HG02798 (cell line): ENCODE measurements at regions not wholly inside any gene's neighbourhood (a gene's known extent, or its start where the extent isn't known, plus 50 kb on each side); places are given as distances from the start of the nearest gene placed in this dataset.

Experiments used
- ATAC-seq: cut with Tn5 transposase; IDR thresholded peaks from one replicate; pipeline ENCODE4 v1.9.1; 2021; ENCODE audit warnings: mild to moderate bottlenecking; ENCODE audit not compliant: unreplicated experiment, poor library complexity

DNA sequence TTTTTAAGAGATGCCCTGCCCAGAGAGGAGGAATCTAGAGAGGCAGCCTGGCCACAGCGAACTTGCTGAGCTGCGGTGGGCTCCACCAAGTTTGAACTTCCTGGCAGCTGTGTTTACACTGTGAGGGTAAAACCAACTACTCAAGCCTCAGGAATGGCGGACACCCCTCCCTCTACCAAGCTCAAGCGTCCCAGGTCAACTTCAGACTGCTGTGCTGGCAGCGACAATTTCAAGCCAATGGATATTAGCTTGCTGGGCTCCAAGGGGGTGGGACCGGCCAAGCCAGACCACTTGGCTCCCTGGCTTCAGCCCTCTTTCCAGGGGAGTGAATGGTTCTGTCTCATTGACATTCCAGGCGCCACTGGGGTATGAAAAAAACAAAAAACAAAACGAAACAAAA, 289.4 kb downstream of the KCNS3 start:
- ATAC-seq = no peak

DNA sequence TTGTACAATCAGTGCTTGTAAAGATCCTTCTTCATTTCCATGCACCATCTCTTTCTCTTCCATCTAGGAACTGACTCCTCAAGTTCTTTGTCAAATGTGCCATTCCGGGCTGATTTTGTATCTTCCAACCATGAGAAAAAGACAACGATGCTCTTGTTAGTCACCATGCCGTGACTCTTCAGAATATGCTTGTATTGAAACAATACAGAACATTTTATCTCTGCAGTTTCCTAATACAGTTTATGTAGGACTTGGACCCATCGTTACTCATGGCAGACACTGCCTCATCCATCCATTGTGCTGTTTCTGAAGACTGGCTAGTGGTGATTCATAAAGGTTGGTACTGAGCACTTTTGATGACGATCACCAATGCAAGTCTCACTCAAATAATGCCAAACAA, 283.2 kb downstream of the KCNS3 start:
- ATAC-seq = no peak

DNA sequence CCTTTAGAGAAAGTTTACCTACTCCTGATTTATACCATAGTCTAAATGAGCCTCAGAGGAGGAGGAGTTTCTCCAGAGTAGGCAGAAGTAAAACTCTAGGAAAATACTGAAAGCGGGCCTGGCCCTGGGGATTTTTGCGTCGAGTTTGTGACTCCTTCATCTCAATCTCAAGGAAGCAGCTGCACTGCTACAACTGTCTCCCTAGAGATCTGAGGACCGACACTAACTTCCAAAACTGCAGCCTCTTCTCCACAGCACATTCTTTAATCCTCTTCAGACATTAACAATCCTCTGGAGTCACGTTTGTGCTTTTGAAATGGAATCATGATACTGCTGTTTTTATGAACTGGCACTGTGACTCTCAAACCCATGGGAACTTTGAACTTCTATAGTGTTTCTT, 281.4 kb downstream of the KCNS3 start:
- no peak for ATAC-seq

DNA sequence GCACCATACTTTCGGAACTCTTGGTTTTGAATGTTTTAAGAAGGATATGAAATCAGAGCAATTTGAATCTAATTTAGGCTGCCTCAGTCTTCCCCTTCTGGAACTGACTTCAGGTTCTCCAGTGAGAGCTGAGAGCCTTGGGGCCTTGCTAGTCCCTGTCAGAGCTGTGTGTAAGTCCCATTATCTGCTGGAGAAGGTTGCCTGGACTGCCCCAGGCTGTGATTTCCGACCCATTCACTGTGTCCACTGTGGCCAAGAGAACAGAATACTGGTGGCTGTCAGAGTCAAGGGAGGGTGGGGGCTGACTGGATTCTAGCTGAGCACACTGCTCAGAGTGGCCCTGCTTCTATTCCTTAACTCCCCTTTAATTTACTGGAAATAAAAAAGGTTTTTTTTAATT, 278.0 kb downstream of the KCNS3 start:
- no peak for ATAC-seq

DNA sequence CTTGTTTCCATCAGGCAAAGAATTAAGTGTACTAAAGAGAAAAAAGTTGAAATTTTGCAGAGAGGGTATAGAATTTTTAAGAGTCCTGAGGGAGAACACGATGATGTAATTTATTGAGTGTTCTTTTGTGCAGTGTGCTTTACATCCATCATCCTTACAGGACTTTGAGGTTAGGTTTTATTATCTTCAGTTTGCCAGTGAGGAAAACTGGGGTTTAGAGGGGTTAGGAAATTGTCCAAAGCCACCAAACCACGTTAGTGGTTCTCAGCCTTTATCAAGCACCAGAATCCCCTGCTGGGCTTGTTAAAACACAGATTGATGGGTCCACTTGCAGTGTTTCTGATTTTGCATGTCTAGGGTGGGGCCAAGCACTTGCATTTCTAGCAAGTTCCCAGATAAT, 277.5 kb downstream of the KCNS3 start:
- ATAC-seq = no peak

DNA sequence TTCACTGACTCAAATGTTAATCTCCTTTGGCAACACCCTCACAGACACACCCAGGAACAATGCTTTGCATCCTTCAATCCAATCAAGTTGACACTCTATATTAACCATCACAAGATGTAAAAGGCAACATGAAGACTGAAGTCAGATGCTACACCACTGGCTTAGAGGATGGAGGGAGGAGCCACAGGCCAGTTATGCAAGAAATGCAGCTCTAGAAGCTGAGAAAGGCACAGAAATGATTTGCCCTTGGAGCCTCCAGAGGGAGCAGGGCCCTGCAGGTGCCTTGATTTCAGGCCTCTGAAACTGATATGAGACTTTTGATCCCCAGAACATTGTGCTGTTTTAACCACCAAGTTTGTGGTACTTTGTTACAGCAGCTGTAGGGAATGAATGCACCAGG, 276.3 kb downstream of the KCNS3 start:
- no peak for ATAC-seq

DNA sequence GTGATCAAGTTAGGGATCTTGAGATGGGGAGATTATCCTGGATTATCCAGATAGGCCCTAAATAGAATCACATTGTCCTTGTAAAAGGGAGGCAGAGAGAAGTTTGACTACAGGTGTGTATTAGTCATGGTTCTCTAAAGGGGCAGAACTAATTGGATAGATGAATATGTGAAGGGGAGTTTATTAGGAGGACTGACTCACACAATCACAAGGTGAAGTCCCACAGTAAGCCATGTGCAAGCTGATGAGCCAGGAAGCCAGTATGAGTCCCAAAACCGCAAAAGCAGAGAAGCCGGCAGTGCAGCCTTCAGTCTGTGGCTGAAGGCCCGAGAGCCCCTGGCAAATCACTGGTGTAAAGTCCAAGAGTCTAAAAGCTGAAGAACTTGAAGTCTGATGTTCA, 275.8 kb downstream of the KCNS3 start:
- ATAC-seq = no peak

DNA sequence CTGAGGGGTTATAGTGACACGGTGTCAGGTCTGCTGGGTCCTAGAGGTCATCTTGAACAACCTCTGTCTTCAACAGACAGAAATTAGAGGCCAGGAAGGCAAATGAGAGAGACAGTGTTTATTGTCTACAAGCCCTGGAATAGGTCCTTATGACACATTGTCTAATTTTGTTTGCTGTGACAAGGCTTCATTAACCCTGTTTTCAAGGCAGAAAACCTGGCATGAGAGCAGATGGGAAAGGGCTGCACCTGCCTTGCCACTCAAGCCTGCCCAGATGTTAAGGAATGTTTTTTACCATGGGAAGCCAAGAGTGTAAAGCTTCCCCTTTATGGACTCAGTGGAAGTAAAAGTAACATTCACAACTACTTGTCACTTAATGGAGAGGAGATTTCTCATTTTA, 275.3 kb downstream of the KCNS3 start:
- no peak for ATAC-seq

DNA sequence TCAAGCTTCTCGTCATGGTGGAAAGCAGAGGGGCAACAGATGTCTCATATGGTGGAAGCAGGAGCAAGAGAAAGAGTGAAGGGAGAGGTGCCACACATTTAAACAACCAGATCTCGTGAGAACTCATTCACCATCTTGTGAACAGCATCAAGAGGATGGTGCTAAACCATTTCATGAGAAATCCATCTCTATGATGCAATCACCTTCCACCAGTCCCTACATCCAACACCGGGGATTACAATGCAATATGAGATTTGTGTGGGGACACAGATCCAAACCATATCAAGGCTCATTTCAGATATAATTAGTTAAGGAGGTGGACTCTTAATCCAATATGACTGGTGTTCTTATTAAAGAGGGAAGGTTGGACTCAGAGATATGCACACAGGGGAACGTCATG, 272.8 kb downstream of the KCNS3 start:
- ATAC-seq = no peak

DNA sequence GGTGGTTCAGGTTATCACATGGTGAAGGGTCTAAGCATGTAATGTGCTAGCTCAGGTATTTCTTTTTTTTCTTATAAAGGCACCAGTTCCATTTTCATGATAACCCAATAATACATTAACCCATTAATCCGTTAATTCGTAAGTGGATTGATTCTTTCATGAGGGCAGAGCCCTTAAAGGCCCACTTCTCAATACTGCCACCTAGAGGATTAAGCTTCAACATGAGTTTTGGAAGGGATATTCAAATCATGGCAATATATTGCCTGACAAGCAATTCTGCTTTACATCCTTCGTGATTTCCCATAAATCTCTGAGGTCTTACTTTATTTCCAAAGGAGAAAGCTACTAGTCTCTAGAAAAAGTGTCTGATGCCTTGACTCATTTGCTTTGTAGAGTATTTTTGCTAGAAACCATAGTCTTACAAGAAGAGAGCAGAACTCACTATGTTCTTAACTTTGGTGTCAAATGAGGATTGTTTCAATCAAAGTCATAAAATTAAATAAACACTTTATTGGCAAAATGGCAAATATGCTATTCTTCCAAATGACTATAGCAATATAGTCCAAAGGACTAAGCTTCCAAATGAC, 271.3 kb downstream of the KCNS3 start:
- peak; percentile 74 for ATAC-seq

DNA sequence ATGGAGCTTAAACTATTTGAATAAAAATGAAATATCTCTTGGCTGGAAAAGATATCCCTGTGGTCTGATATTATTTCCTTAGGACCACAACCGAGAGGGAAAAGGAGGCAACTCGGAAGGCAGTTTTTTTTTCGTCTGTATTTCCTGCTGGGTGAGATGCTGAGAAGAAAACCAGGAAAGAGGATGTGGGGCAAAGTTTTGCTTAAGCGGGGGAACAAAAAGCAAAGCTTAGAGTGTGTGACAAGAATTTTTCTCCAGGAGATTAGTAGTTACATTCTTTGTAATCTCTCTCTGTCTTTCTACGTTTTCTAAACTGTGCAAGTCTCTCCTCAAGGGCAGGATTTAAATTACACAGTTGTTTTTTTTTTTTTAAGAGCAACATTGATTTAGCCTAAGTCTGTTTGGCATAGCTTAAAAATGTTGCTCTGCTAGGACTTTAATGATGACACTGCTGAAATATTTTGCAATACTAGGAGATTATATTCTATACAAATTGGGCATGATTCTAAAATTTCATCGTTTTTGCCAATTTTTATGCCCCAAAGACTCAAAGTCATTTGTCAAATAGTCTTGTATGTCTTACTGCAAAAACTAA, 258.5 kb downstream of the KCNS3 start:
- no peak for ATAC-seq

DNA sequence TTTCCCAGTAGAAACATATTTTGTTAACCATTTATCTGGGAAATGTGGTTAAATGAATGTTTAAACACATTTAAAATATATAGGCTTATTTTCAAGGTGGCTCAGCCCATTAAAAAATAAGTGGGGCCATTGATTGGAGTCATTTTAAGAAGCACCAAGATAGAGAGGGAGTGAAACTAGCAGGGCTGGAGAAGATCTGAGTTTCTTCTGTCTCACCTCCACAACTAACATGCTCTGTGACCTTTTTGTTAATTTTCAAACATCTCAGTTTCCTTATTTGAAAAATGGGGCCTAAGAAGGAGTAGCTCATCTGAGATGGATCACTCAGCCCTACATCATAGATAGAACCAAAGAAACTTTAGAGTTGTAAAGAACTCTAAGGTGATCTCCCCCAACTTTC, 254.8 kb downstream of the KCNS3 start:
- ATAC-seq = no peak

DNA sequence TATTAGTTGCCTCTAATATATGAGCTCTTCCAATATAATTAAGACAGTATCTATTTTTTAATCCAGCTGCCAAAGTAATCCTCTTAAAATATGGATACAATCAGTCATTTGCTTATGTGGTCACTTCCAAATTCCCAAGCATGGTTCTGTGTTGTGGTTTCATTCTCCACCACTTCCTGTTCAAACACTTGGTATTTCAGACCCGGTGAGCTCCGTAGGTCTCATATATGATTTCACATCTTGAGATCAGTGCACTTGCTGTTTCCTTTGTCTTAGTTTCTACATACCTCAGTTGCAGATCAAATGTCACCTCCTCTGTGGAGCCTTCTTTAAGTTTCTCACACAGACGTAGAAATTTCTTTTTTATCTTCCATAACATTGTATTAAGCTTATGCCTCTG, 254.2 kb downstream of the KCNS3 start:
- ATAC-seq = no peak

DNA sequence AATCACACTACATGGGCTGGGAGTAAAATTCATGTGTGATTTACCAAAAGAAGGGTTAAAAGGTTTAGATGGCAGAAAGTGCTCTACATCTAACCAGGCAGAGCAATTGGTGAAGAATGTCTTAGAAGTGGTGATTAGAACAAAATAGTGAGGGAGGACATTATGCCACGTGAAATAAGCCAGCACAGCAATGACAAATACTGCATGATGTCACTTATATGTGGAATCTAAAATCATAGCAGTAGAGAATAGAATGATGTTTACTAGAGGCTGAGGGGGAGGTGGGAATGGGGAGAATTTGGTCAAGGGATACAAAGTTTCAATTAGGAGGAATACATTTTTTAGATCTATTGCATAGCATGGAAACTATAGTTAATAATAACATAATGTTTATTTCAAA, 253.3 kb downstream of the KCNS3 start:
- no peak for ATAC-seq

DNA sequence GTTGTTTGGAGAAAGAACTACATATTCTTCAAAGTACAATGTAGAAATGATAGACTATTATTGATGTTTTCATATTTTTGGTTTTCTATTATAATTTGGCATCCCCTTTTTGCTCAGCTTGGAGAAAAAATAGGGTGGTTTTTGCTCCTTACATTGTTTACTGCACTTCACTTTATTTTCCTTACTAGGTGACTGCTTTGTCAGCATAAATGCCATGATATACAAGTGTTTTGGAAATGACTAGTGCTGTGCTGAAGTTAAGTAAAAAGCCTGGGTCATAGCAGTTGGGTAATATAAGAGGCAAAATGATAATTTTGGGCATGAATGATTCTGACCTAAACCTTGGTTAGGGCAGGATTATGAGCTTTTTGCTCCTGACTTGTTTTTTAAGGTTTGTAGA, 250.9 kb downstream of the KCNS3 start:
- ATAC-seq = no peak

DNA sequence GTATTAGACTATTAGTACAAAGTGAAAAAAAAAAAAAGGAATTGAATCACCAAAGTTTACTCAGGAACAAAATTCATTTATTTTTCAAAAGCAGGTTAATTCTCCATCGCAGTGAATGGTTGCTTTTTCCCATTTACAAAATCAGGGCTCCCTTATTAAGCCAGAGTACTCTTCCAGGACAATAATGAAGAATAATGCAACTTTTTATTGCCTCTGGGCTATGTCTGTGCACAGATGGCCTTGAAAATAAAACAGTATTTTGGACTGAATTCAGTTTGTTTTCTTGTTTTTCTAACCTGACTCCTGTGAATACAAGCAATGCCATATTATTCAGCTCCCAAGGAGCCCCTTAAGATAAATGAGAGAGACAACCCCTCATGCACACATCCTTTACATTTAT, 246.8 kb downstream of the KCNS3 start:
- no peak for ATAC-seq

DNA sequence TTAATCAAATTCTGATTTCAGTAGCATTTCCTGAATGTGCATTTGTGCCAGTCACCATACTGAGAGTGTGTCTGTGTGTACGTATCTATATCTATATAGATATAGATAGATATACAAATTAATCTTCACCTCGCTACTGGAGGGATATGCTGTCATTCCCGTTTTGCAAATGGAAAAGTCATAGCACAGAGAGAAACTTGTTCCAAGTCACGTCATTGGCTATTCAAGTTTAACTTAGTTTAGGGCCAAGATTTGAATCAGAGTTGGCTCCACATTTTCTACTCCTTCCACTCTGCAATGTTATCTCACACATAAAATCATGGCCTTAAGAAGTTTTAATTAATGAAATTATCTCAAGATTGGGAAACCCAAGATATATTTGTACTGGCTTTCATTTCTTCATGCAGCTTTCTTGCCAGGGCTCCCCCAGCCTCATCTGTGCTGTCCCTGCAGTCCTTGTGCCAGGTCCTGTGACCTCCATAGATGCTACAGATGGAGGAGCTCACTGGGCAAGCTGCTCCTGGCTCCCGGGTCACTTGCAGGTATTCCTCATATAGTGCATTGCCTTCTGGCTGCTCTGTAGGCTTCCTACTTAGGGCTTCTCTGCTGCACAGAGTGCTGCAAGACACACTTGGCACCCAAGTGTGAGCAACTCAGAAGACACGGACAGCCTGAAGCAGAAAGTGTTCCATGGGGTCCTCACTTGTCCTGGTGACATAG, 245.8 kb downstream of the KCNS3 start:
- no peak for ATAC-seq

DNA sequence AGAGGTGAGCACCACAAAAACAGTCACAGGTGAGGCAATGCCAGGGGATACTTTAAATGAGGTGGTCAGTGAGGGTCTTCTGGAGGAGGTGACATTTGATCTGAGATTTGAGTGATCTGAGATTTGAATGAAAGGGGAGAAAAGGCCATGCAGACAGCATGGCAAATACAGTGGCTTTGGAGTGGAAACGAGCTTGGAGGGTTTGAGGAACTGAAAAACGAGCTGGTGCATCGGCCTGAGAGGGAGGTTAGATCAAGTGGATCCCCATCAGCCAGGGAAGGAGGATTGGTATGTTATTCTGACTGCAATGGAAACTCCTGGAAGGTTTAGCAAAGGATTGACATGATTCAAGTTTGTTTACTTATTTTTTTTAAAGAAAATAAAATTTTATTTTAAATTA, 245.1 kb downstream of the KCNS3 start:
- no peak for ATAC-seq

DNA sequence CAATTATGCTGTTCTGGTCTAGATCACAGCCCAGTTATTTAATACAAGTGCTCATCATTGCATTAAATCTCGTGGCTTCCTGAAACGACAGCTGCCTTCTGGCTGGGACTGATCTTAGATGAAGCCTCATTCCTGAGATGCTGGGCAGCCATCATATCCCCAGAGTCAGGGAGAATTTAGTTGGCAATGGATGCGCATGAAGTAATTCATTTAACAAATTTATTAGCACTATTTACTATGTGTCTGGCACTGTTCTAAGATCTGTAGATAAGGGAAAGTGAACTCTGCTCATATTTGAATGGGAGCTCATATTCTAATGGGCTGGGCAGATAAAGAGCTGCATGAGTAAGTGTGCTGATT, 244.7 kb downstream of the KCNS3 start:
- ATAC-seq = no peak

DNA sequence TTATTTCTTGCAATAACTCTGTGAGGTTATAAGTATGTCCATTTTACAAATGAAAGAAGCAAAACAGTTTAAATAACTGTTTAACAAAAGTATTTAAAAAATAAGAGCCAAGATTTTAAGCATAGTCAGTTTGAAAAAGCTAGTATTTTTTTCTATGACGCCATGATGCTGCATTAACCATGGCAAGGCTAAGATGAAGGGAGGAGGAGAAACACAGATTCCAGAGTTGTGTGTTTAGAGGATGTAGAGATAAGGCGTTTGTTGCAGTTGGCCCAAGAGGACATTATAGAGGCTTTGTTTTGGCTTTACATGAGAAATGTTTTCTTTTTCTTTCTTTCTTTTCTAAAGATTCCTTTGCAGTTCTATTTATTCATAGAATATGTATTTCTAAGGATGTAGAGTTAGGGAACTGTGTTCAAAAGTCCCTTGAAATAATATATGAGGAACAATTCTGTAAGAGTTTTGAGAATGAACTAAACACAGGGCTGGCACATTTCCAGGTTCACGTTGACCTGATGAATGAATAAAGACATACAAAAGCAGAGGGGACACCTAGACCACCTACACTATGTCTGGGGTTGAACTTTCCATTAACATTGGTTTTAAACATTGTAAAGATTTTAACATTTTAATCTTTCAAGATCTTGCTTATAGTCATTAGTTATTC, 244.2 kb downstream of the KCNS3 start:
- ATAC-seq = no peak

DNA sequence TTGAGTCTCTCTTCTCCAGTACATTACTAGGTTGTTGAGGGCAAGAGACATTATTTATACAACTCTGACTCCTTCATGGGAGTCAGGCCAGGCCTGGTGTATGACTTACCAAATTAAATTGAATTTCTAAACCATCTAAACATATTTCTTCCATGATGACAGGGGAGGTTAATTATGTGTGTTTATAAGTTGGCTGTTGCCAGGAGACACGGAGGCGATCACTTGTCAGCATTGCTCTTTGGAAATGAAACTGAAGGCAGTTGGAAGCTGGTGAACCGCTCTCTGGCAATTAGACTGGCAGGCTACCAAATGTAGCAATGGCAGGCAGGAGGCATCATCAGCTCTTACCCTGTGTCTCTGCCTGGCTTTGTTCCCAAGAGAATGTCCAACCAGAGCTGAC, 241.4 kb downstream of the KCNS3 start:
- ATAC-seq = no peak

DNA sequence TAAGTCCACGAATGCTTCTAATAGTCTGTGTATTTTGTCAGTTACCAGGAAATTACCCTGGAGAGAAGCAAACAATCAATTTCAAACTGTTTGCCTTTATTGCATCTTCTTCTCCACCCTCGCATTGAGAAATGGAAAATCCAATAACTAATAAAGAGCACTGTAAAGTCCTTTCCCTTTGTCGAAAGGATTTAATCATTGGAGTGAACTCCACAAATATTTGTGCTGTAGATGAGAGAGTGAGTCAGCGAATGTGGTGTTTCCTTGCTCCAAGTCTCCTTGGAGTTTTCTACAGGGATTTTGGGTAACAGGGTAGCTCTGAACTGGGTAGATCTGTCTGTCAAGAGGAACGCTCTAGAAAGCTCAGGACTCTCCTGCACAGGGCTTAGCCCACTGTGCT, 240.2 kb downstream of the KCNS3 start:
- no peak for ATAC-seq
